Colonic mucosa (tissue), 4 donors: ENCODE measurements at regions not wholly inside any gene's neighbourhood (a gene's known extent, or its start where the extent isn't known, plus 50 kb on each side); places are given as distances from the start of the nearest gene placed in this dataset.

ENCODE experiments used
- DNase-seq: peaks from one replicate; pipeline ENCODE4 v3.0.0-alpha.2; 2020
- H3K27ac ChIP-seq: fragments of 200-600 bp; one replicate; pipeline ENCODE4 v1.8.0; 2021
- H3K27me3 ChIP-seq: fragments of 200-600 bp; one replicate; pipeline ENCODE4 v1.8.0; 2021
- H3K36me3 ChIP-seq: fragments of 200-600 bp; one replicate; pipeline ENCODE4 v1.8.0; 2021
- H3K4me1 ChIP-seq: fragments of 200-600 bp; one replicate; pipeline ENCODE4 v1.8.0; 2021; ENCODE audit warnings: mild to moderate bottlenecking
- H3K4me3 ChIP-seq: fragments of 200-600 bp; one replicate; pipeline ENCODE4 v1.8.0; 2021
- H3K9ac ChIP-seq, 2 donors: one replicate each; pipeline ENCODE4 v1.7.0; 2013; ENCODE audit warnings: control low read depth in 2 of 2, low read depth in 2 of 2, low read length in 2 of 2
- H3K9me3 ChIP-seq: fragments of 200-600 bp; one replicate; pipeline ENCODE4 v1.8.0; 2021
- intact Hi-C: fragments of 100-400 bp; cut with DNase I; formaldehyde crosslinking; loops from one replicate; pipeline ENCODE4 v1.14.1; 2022
- TF ChIP-seq, protein P1 (sequence below): fragments of 200-600 bp; IDR thresholded peaks from one replicate; pipeline ENCODE4 v1.8.0; 2022; ENCODE audit warnings: antibody characterized with exemption, mild to moderate bottlenecking
- donor health status: healthy.
- donor health status: DM: no; HTN: no; CAD: no.
- donor health status: DM: no; HTN: no; CAD: no.

GRCh38 chr11:92276773-92277172 lies 52.2 kb downstream of the FAT3 start:
- H3K27me3 ChIP-seq: no peaks in the 10 kb centered on the region
- intact Hi-C loops: no loop called here

DNA sequence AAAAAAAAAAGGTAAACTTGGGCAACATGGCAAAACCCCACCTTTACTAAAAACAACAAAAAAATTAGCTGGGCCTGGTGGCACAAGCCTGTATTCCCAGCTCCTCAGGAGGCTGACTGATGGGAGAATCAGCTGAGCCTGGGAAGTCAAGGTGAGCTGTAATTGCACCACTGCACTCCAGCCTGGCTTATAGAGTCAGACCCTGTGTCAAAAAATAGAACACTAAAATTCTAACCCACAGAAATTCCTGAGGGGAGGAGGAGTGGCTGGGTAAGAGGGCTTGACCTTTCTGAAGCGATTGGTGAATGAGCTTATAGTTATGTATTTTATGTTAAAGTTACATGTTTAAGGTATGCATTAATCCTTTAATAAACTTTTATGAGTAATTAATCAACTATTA lies 53.3 kb downstream of the FAT3 start:
- Histone ChIP-seq H3K36me3 (no peaks in the 10 kb centered on the region), H3K4me3 (no peak overlapping the region), H3K27ac (no peak overlapping the region), H3K9me3 (no peaks in the 10 kb centered on the region), H3K4me1 (no peaks in the 10 kb centered on the region), H3K27me3 (no peaks in the 10 kb centered on the region), H3K9ac (no peak overlapping the region)
- no peak for DNase-seq
- TF ChIP-seq, protein P1, sequence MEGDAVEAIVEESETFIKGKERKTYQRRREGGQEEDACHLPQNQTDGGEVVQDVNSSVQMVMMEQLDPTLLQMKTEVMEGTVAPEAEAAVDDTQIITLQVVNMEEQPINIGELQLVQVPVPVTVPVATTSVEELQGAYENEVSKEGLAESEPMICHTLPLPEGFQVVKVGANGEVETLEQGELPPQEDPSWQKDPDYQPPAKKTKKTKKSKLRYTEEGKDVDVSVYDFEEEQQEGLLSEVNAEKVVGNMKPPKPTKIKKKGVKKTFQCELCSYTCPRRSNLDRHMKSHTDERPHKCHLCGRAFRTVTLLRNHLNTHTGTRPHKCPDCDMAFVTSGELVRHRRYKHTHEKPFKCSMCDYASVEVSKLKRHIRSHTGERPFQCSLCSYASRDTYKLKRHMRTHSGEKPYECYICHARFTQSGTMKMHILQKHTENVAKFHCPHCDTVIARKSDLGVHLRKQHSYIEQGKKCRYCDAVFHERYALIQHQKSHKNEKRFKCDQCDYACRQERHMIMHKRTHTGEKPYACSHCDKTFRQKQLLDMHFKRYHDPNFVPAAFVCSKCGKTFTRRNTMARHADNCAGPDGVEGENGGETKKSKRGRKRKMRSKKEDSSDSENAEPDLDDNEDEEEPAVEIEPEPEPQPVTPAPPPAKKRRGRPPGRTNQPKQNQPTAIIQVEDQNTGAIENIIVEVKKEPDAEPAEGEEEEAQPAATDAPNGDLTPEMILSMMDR: no peak
- intact Hi-C loops: no loop called here

More at GRCh38 chr11:92276773-92277172, 52.2 kb downstream of the FAT3 start:
- TF ChIP-seq, protein P1: no peak
- no peaks in the 10 kb centered on the region for H3K36me3 ChIP-seq
- no peak for DNase-seq
- H3K4me1 ChIP-seq: no peaks in the 10 kb centered on the region
- no peak overlapping the region for H3K27ac ChIP-seq
- no peak overlapping the region for H3K4me3 ChIP-seq
- H3K9me3 ChIP-seq: no peaks in the 10 kb centered on the region
- no peak overlapping the region for H3K9ac ChIP-seq

DNA sequence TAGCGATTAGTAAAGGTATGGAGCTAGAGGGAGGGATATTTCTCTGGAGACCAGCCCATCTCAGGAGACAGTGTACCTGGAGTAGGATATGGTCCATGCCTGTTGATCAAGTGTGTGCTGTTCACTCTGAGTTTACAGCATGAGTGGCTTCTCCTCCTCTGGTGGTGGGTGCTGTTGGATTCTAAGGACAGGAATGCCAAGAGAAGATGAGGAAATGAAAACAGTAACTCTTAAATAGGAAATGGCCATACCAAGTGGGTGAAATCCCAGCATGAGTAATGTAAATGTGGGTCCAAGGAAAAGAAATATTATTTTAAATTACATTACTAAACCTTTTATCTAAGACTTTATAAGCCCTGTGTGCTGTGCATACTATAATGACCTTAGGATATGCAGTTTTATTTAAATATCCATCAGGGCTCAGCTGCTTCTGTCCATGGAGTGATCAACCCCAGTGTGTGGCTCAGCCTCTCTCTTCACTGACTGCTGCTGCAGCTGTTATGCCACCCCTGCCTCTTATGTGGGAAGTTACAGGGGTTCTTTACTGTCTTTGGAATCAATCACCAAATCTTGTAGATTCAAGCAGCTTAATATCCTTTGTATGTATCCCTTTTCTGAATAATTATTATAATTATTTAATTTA lies 54.3 kb downstream of the FAT3 start:
- no peak for DNase-seq
- intact Hi-C loops: no loop called here
- Histone ChIP-seq H3K36me3 (no peaks in the 10 kb centered on the region), H3K27ac (no peak overlapping the region), H3K4me3 (no peak overlapping the region), H3K9me3 (no peaks in the 10 kb centered on the region), H3K27me3 (no peaks in the 10 kb centered on the region), H3K4me1 (no peaks in the 10 kb centered on the region), H3K9ac (no peak overlapping the region)
- TF ChIP-seq, protein P1: no peak

DNA sequence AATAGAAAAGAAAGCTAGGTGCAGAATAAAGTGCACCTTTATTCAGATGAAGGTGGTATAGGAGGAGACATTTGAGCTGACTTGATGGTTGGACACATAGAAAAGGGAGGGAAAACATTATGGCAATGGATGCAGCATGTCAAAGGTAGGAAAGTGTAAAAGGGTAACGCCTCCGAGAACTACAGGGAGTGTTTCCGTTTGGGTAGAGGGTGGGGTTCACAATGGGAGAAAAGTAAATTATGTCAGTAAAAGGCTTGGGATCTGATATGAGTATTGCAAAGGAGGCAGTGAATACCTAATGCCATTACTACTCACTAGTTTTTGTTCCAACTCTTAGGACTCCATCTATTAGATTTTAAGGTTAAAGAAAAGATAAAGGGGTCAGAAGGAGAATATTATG lies 59.5 kb downstream of the FAT3 start:
- DNase-seq: peak; percentile 25
- no peaks in the 10 kb centered on the region for H3K36me3 ChIP-seq
- H3K27me3 ChIP-seq: no peaks in the 10 kb centered on the region
- H3K9ac ChIP-seq: no peak overlapping the region
- intact Hi-C loops: no loop called here
- no peak overlapping the region for H3K27ac ChIP-seq
- no peaks in the 10 kb centered on the region for H3K4me1 ChIP-seq
- no peaks in the 10 kb centered on the region for H3K9me3 ChIP-seq
- no peak overlapping the region for H3K4me3 ChIP-seq
- TF ChIP-seq, protein P1: no peak

- H3K9ac ChIP-seq: no peak overlapping the region
- H3K4me1 ChIP-seq: no peaks in the 10 kb centered on the region
- H3K27me3 ChIP-seq: no peaks in the 10 kb centered on the region
- DNase-seq: no peak
- TF ChIP-seq, protein P1: no peak
- no peak overlapping the region for H3K4me3 ChIP-seq
- H3K9me3 ChIP-seq: no peaks in the 10 kb centered on the region
- no peaks in the 10 kb centered on the region for H3K36me3 ChIP-seq
- no peak overlapping the region for H3K27ac ChIP-seq
- intact Hi-C loops: no loop called here
These were observed 59.9 kb downstream of the FAT3 start for GRCh38 chr11:92284558-92284957.
